WTC11 (cell line): ENCODE measurements at regions not wholly inside any gene's neighbourhood (a gene's known extent, or its start where the extent isn't known, plus 50 kb on each side); places are given as distances from the start of the nearest gene placed in this dataset.

Experiments
- ATAC-seq: fragments of 200-7000 bp; cut with Tn5 transposase; 2 replicates; pipeline ENCODE4 v1.10.0; 2021; ENCODE audit warnings: mild to moderate bottlenecking, moderate library complexity
- CTCF ChIA-PET: fragments of 300-600 bp; sonication (Branson Sonifier 250); formaldehyde crosslinking; loops from one replicate; lab custom pipeline; 2021; ENCODE audit warnings: antibody characterized with exemption; lab: Charles Lee
- POLR2A ChIA-PET: fragments of 350-600 bp; sonication (Branson Sonifier 250); formaldehyde crosslinking; loops from one replicate; lab custom pipeline; 2021; ENCODE audit warnings: antibody characterized with exemption; lab: Charles Lee
- DNase-seq: peaks from one replicate; pipeline ENCODE4 v3.0.0; 2021; ENCODE audit warnings: low spot score
- H3K27ac Mint-ChIP-seq: 2 replicates; pipeline ENCODE4 v1.8.0; 2021; ENCODE audit warnings: mixed read lengths
- H3K27me3 Mint-ChIP-seq: 2 replicates; pipeline ENCODE4 v1.8.0; 2021; ENCODE audit warnings: low read depth, mild to moderate bottlenecking, moderate library complexity, mixed read lengths
- H3K36me3 Mint-ChIP-seq: 2 replicates; pipeline ENCODE4 v1.8.0; 2021; ENCODE audit warnings: mixed read lengths
- H3K4me1 Mint-ChIP-seq: 2 replicates; pipeline ENCODE4 v1.8.0; 2022; ENCODE audit warnings: mixed read lengths
- H3K4me3 Mint-ChIP-seq: 2 replicates; pipeline ENCODE4 v1.8.0; 2021; ENCODE audit warnings: mild to moderate bottlenecking, moderate library complexity, mixed read lengths
- H3K9me3 Mint-ChIP-seq: 2 replicates; pipeline ENCODE4 v1.8.0; 2021; ENCODE audit warnings: mixed read lengths
- ATF1 ChIP-seq: sonication (generic); formaldehyde crosslinking; IDR thresholded peaks from 2 replicates; pipeline ENCODE4 v1.8.1; 2023; ENCODE audit warnings: mild to moderate bottlenecking, moderate library complexity, missing genetic modification reagents
- CREB1 ChIP-seq: sonication (generic); formaldehyde crosslinking; IDR thresholded peaks from 2 replicates; pipeline ENCODE4 v1.8.0; 2023; ENCODE audit warnings: mild to moderate bottlenecking, missing genetic modification reagents
- EMX1 ChIP-seq: fragments of 250-450 bp; sonication (Bioruptor Pico); IDR thresholded peaks from 2 replicates; pipeline ENCODE4 v1.8.0; 2021; ENCODE audit warnings: mild to moderate bottlenecking
- ETV6 ChIP-seq: sonication (generic); formaldehyde crosslinking; IDR thresholded peaks from 2 replicates; pipeline ENCODE4 v1.8.1; 2022; ENCODE audit warnings: mild to moderate bottlenecking, missing genetic modification reagents
- FOXJ3 ChIP-seq: sonication (generic); formaldehyde crosslinking; IDR thresholded peaks from 2 replicates; pipeline ENCODE4 v1.9.0; 2021; ENCODE audit warnings: missing genetic modification reagents, mild to moderate bottlenecking, borderline replicate concordance
- IRF2 ChIP-seq: sonication (generic); formaldehyde crosslinking; IDR thresholded peaks from 2 replicates; pipeline ENCODE4 v1.8.0; 2022; ENCODE audit warnings: low read depth, missing genetic modification reagents, borderline replicate concordance
- KAT7 ChIP-seq: sonication (generic); formaldehyde crosslinking; IDR thresholded peaks from 2 replicates; pipeline ENCODE4 v1.8.1; 2023; ENCODE audit warnings: missing genetic modification reagents, mild to moderate bottlenecking, borderline replicate concordance
- MXD4 ChIP-seq: fragments of 250-450 bp; sonication (Bioruptor Pico); IDR thresholded peaks from 2 replicates; pipeline ENCODE4 v1.8.0; 2021; ENCODE audit warnings: mild to moderate bottlenecking, moderate library complexity, borderline replicate concordance
- PREB ChIP-seq: sonication (generic); formaldehyde crosslinking; IDR thresholded peaks from 2 replicates; pipeline ENCODE4 v1.8.1; 2022; ENCODE audit warnings: mild to moderate bottlenecking, missing genetic modification reagents, moderate library complexity, borderline replicate concordance
- PRRX2 ChIP-seq: fragments of 250-450 bp; sonication (Bioruptor Pico); IDR thresholded peaks from 2 replicates; pipeline ENCODE4 v1.8.0; 2021; ENCODE audit warnings: mild to moderate bottlenecking
- ZNF425 ChIP-seq: fragments of 250-450 bp; sonication (Bioruptor Pico); conservative IDR thresholded peaks from 2 replicates; pipeline ENCODE4 v1.9.0; 2021; ENCODE audit warnings: mild to moderate bottlenecking
- ZNF671 ChIP-seq: fragments of 250-450 bp; sonication (Bioruptor Pico); IDR thresholded peaks from 2 replicates; pipeline ENCODE4 v1.8.0; 2021; ENCODE audit warnings: mild to moderate bottlenecking
- TF ChIP-seq, protein P1 (sequence below): sonication (generic); formaldehyde crosslinking; IDR thresholded peaks from 2 replicates; pipeline ENCODE4 v1.8.0; 2022; ENCODE audit warnings: mild to moderate bottlenecking, missing genetic modification reagents
- TF ChIP-seq, protein P2 (sequence below): fragments of 200-600 bp; IDR thresholded peaks from 2 replicates; pipeline ENCODE4 v1.8.0; 2022; ENCODE audit warnings: antibody characterized with exemption
- TF ChIP-seq, protein P3 (sequence below): fragments of 250-450 bp; sonication (Bioruptor Pico); IDR thresholded peaks from 2 replicates; pipeline ENCODE4 v1.9.0; 2021; ENCODE audit warnings: mild to moderate bottlenecking, borderline replicate concordance

DNA sequence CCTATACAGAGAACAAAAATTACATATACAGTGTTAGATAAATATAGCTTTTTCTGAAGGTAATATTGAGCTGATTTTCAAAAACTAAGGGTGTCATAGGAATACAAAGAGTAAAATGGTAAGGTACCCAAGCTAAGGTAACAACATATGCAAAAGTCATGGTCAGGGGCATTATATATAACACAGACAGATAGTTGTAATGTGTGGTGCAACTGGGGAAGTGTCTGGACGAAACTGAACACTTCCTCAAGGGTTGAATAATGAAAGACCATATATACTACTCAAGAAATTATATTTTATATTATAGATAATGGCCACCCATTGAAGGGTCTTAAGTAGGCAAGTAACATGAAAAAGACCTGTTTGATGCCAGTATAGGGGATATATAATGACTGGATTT lies 262.1 kb upstream of the CXXC4 start:
- Mint-ChIP-seq H3K27me3 (no peaks in the 10 kb centered on the region; the same call in 1 of the 2 replicates), H3K27ac (no peak overlapping the region), H3K4me3 (no peak overlapping the region), H3K4me1 (peaks cover 18% of the 10 kb centered on the region), H3K36me3 (no peaks in the 10 kb centered on the region), H3K9me3 (peaks cover 5% of the 10 kb centered on the region)
- TF ChIP-seq MXD4 (CRISPR knock-in tag) = no peak
- TF ChIP-seq, protein P1, sequence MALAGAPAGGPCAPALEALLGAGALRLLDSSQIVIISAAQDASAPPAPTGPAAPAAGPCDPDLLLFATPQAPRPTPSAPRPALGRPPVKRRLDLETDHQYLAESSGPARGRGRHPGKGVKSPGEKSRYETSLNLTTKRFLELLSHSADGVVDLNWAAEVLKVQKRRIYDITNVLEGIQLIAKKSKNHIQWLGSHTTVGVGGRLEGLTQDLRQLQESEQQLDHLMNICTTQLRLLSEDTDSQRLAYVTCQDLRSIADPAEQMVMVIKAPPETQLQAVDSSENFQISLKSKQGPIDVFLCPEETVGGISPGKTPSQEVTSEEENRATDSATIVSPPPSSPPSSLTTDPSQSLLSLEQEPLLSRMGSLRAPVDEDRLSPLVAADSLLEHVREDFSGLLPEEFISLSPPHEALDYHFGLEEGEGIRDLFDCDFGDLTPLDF (CRISPR knock-in tag) = no peak
- ATAC-seq (no peak), DNase-seq (no peak)
- POLR2A ChIA-PET = no interaction called here
- CTCF ChIA-PET = no interaction called here

- Mint-ChIP-seq H3K36me3 (no peaks in the 10 kb centered on the region), H3K4me1 (peaks cover 16% of the 10 kb centered on the region), H3K27ac (no peak overlapping the region), H3K9me3 (peaks cover 5% of the 10 kb centered on the region), H3K27me3 (no peaks in the 10 kb centered on the region; the same call in 1 of the 2 replicates), H3K4me3 (no peak overlapping the region)
- ATAC-seq = no peak
- CTCF ChIA-PET = no interaction called here
- POLR2A ChIA-PET = no interaction called here
- DNase-seq = no peak
- TF ChIP-seq FOXJ3 (CRISPR knock-in tag) = no peak
- TF ChIP-seq EMX1 (CRISPR knock-in tag) = no peak
- TF ChIP-seq ZNF671 (CRISPR knock-in tag) = no peak
- no peak for TF ChIP-seq ZNF425 (CRISPR knock-in tag)
- TF ChIP-seq, protein P2, sequence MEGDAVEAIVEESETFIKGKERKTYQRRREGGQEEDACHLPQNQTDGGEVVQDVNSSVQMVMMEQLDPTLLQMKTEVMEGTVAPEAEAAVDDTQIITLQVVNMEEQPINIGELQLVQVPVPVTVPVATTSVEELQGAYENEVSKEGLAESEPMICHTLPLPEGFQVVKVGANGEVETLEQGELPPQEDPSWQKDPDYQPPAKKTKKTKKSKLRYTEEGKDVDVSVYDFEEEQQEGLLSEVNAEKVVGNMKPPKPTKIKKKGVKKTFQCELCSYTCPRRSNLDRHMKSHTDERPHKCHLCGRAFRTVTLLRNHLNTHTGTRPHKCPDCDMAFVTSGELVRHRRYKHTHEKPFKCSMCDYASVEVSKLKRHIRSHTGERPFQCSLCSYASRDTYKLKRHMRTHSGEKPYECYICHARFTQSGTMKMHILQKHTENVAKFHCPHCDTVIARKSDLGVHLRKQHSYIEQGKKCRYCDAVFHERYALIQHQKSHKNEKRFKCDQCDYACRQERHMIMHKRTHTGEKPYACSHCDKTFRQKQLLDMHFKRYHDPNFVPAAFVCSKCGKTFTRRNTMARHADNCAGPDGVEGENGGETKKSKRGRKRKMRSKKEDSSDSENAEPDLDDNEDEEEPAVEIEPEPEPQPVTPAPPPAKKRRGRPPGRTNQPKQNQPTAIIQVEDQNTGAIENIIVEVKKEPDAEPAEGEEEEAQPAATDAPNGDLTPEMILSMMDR = no peak
- TF ChIP-seq CREB1 = no peak
- no peak for TF ChIP-seq ETV6
- TF ChIP-seq KAT7 = no peak
- TF ChIP-seq PRRX2 = no peak
- TF ChIP-seq, protein P3, sequence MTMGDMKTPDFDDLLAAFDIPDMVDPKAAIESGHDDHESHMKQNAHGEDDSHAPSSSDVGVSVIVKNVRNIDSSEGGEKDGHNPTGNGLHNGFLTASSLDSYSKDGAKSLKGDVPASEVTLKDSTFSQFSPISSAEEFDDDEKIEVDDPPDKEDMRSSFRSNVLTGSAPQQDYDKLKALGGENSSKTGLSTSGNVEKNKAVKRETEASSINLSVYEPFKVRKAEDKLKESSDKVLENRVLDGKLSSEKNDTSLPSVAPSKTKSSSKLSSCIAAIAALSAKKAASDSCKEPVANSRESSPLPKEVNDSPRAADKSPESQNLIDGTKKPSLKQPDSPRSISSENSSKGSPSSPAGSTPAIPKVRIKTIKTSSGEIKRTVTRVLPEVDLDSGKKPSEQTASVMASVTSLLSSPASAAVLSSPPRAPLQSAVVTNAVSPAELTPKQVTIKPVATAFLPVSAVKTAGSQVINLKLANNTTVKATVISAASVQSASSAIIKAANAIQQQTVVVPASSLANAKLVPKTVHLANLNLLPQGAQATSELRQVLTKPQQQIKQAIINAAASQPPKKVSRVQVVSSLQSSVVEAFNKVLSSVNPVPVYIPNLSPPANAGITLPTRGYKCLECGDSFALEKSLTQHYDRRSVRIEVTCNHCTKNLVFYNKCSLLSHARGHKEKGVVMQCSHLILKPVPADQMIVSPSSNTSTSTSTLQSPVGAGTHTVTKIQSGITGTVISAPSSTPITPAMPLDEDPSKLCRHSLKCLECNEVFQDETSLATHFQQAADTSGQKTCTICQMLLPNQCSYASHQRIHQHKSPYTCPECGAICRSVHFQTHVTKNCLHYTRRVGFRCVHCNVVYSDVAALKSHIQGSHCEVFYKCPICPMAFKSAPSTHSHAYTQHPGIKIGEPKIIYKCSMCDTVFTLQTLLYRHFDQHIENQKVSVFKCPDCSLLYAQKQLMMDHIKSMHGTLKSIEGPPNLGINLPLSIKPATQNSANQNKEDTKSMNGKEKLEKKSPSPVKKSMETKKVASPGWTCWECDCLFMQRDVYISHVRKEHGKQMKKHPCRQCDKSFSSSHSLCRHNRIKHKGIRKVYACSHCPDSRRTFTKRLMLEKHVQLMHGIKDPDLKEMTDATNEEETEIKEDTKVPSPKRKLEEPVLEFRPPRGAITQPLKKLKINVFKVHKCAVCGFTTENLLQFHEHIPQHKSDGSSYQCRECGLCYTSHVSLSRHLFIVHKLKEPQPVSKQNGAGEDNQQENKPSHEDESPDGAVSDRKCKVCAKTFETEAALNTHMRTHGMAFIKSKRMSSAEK (CRISPR knock-in tag) = no peak
- no peak for TF ChIP-seq IRF2 (CRISPR knock-in tag)
- TF ChIP-seq PREB (CRISPR knock-in tag) = no peak
- no peak for TF ChIP-seq ATF1 (CRISPR knock-in tag)
These were observed 263.9 kb upstream of the CXXC4 start for GRCh38 chr4:104758574-104758973.
